Tibial nerve (tissue), 3 donors: ENCODE measurements at regions not wholly inside any gene's neighbourhood (a gene's known extent, or its start where the extent isn't known, plus 50 kb on each side); places are given as distances from the start of the nearest gene placed in this dataset.

ENCODE experiments used
- CTCF ChIP-seq, 5 experiments: fragments of 200-600 bp in 3 of 5; fragments of 450-650 bp in 2 of 5; sonication (generic) in 3 of 5; IDR thresholded peaks; one replicate each; pipeline ENCODE4 v1.5.1; 2016 to 2019; ENCODE audit warnings: antibody characterized with exemption in 5 of 5, mild to moderate bottlenecking in 3 of 5, moderate library complexity in 2 of 5
- POLR2A ChIP-seq, 2 donors: fragments of 450-650 bp; IDR thresholded peaks; one replicate each; pipeline ENCODE4 v1.6.1; 2017; ENCODE audit warnings: antibody characterized with exemption in 2 of 2, mild to moderate bottlenecking in 2 of 2, moderate library complexity in 2 of 2

- TF ChIP-seq CTCF (IDR thresholded peaks at IDR 0.05): no peak
- no peak for TF ChIP-seq POLR2A (IDR thresholded peaks at IDR 0.05)
Observed at GRCh38 chr13:78770601-78771000, 111.6 kb upstream of the OBI1 start.
